ENCODE measurements at regions not wholly inside any gene's neighbourhood (a gene's known extent, or its start where the extent isn't known, plus 50 kb on each side); places are given as distances from the start of the nearest gene placed in this dataset.

GRCh38 chr12:114789276-114789675 lies 105.3 kb upstream of the TBX3 start:
- no peaks in the 10 kb centered on the region for H3K9me3 Mint-ChIP-seq
- H3K4me3 ChIP-seq = no peak overlapping the region

GRCh38 chr12:114784526-114784925 lies 100.6 kb upstream of the TBX3 start:
- no peaks in the 10 kb centered on the region for H3F3A ChIP-seq (ENCODE audit: low read depth)
- Mint-ChIP-seq H3K9me3 (no peaks in the 10 kb centered on the region), H3K27ac (no peak overlapping the region), H3K4me1 (peaks cover 7% of the 10 kb centered on the region), H3K4me3 (no peak overlapping the region), H3K27me3 (ENCODE audit: insufficient read depth, low read depth) (no peaks in the 10 kb centered on the region), H3K36me3 (no peaks in the 10 kb centered on the region)
- no peak for TF ChIP-seq EZH2phosphoT487 (IDR thresholded peaks at IDR 0.05)
- no peak for TF ChIP-seq CTCF (IDR thresholded peaks at IDR 0.05)
- TF ChIP-seq EZH2 (IDR thresholded peaks at IDR 0.05) = no peak
- no peak overlapping the region for H3K4me2 ChIP-seq
- no peak overlapping the region for H3K9ac ChIP-seq
- peaks cover 11% of the 10 kb centered on the region for H3K4me1 ChIP-seq
- H3K36me3 ChIP-seq = no peaks in the 10 kb centered on the region
- H3K9me3 ChIP-seq (ENCODE audit: low read depth) = no peaks in the 10 kb centered on the region
- H3K79me2 ChIP-seq (ENCODE audit: low read depth) = no peaks in the 10 kb centered on the region
- no peaks in the 10 kb centered on the region for H3K27me3 ChIP-seq
- H3K4me3 ChIP-seq = no peak overlapping the region
- H4K20me1 ChIP-seq (ENCODE audit: low read depth) = no peaks in the 10 kb centered on the region
- H2AFZ ChIP-seq (replicated peaks) = no peak overlapping the region
- no peak overlapping the region for H3K27ac ChIP-seq
- no peak for DNase-seq (ENCODE audit: low spot score)

More at GRCh38 chr12:114789276-114789675, 105.3 kb upstream of the TBX3 start:
- no peak overlapping the region for H3K4me2 ChIP-seq
- no peaks in the 10 kb centered on the region for H3K79me2 ChIP-seq (ENCODE audit: low read depth)
- Mint-ChIP-seq H3K36me3 (no peaks in the 10 kb centered on the region), H3K27ac (no peak overlapping the region), H3K4me3 (no peak overlapping the region), H3K4me1 (peaks cover 6% of the 10 kb centered on the region), H3K27me3 (ENCODE audit: insufficient read depth, low read depth) (peaks cover 4% of the 10 kb centered on the region)
- H3K4me1 ChIP-seq = peaks cover 2% of the 10 kb centered on the region
- no peak overlapping the region for H3K9ac ChIP-seq
- H3K27ac ChIP-seq = no peak overlapping the region
- H2AFZ ChIP-seq (replicated peaks) = no peak overlapping the region
- no peaks in the 10 kb centered on the region for H3K9me3 ChIP-seq (ENCODE audit: low read depth)
- no peak for DNase-seq (ENCODE audit: low spot score)
- no peaks in the 10 kb centered on the region for H3F3A ChIP-seq (ENCODE audit: low read depth)
- no peaks in the 10 kb centered on the region for H3K27me3 ChIP-seq
- no peaks in the 10 kb centered on the region for H4K20me1 ChIP-seq (ENCODE audit: low read depth)
- TF ChIP-seq EZH2phosphoT487 (IDR thresholded peaks at IDR 0.05) = no peak
- H3K36me3 ChIP-seq = no peaks in the 10 kb centered on the region

DNA sequence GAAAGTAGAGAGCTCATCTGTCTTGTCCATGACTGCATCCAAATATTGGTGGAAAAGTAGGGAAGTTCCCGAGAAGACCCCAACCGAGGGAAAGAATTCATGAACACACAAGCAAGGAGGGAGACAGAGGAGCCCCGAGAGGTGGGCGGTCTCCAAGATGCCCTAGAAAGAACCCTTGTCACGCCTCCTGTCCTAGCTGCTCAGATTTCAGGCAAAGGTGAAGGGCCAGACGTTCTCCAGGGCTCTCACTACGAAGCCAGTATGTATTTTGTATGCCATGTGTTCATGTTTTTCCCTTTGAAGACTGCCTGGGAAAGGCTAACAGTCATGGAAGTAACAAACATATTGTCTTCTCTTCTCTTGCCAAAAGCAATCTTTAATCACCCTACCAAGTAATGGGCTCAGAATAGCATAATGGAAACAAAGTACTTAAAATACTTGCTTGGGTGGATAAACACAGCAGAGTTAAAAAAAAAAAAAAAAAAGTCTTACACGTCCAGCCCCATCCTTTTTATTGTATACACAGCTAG lies 99.2 kb upstream of the TBX3 start:
- H3K4me3 Mint-ChIP-seq = no peak overlapping the region
- Histone ChIP-seq H2AFZ (replicated peaks) (no peak overlapping the region), H3K4me2 (no peak overlapping the region), H3K36me3 (no peaks in the 10 kb centered on the region), H3F3A (ENCODE audit: low read depth) (no peaks in the 10 kb centered on the region), H3K27me3 (no peaks in the 10 kb centered on the region), H3K79me2 (ENCODE audit: low read depth) (no peaks in the 10 kb centered on the region), H3K27ac (no peak overlapping the region), H3K4me3 (no peak overlapping the region), H3K9ac (no peak overlapping the region), H3K9me3 (ENCODE audit: low read depth) (no peaks in the 10 kb centered on the region), H3K4me1 (peaks cover 11% of the 10 kb centered on the region), H4K20me1 (ENCODE audit: low read depth) (no peaks in the 10 kb centered on the region)
- no peak for TF ChIP-seq EZH2 (IDR thresholded peaks at IDR 0.05)
- no peak for TF ChIP-seq EZH2phosphoT487 (IDR thresholded peaks at IDR 0.05)
- TF ChIP-seq CTCF (IDR thresholded peaks at IDR 0.05) = no peak
- peaks cover 7% of the 10 kb centered on the region for H3K4me1 Mint-ChIP-seq
- no peak overlapping the region for H3K27ac Mint-ChIP-seq
- no peaks in the 10 kb centered on the region for H3K27me3 Mint-ChIP-seq (ENCODE audit: insufficient read depth, low read depth)
- H3K9me3 Mint-ChIP-seq = no peaks in the 10 kb centered on the region
- no peaks in the 10 kb centered on the region for H3K36me3 Mint-ChIP-seq
- DNase-seq (ENCODE audit: low spot score) = no peak

GRCh38 chr12:114780746-114781399 lies 96.9 kb upstream of the TBX3 start:
- H3K4me3 Mint-ChIP-seq = no peak overlapping the region
- Histone ChIP-seq H3K9me3 (ENCODE audit: low read depth) (no peaks in the 10 kb centered on the region), H3K4me1 (peaks cover 11% of the 10 kb centered on the region), H3K4me2 (no peak overlapping the region), H3K9ac (no peak overlapping the region), H3K4me3 (no peak overlapping the region), H4K20me1 (ENCODE audit: low read depth) (no peaks in the 10 kb centered on the region), H3K27me3 (no peaks in the 10 kb centered on the region), H3K79me2 (ENCODE audit: low read depth) (no peaks in the 10 kb centered on the region), H2AFZ (replicated peaks) (peak overlapping the region; percentile 77), H3F3A (ENCODE audit: low read depth) (no peaks in the 10 kb centered on the region), H3K36me3 (no peaks in the 10 kb centered on the region), H3K27ac (no peak overlapping the region)
- TF ChIP-seq CTCF (IDR thresholded peaks at IDR 0.05) (no peak), EZH2phosphoT487 (IDR thresholded peaks at IDR 0.05) (no peak), EZH2 (IDR thresholded peaks at IDR 0.05) (no peak)
- no peaks in the 10 kb centered on the region for H3K27me3 Mint-ChIP-seq (ENCODE audit: insufficient read depth, low read depth)
- no peaks in the 10 kb centered on the region for H3K36me3 Mint-ChIP-seq
- H3K4me1 Mint-ChIP-seq = peaks cover 7% of the 10 kb centered on the region
- DNase-seq (ENCODE audit: low spot score) = no peak
- no peak overlapping the region for H3K27ac Mint-ChIP-seq
- H3K9me3 Mint-ChIP-seq = no peaks in the 10 kb centered on the region
